ENCODE measurements at regions not wholly inside any gene's neighbourhood (a gene's known extent, or its start where the extent isn't known, plus 50 kb on each side); places are given as distances from the start of the nearest gene placed in this dataset.

- TF ChIP-seq, protein P1, sequence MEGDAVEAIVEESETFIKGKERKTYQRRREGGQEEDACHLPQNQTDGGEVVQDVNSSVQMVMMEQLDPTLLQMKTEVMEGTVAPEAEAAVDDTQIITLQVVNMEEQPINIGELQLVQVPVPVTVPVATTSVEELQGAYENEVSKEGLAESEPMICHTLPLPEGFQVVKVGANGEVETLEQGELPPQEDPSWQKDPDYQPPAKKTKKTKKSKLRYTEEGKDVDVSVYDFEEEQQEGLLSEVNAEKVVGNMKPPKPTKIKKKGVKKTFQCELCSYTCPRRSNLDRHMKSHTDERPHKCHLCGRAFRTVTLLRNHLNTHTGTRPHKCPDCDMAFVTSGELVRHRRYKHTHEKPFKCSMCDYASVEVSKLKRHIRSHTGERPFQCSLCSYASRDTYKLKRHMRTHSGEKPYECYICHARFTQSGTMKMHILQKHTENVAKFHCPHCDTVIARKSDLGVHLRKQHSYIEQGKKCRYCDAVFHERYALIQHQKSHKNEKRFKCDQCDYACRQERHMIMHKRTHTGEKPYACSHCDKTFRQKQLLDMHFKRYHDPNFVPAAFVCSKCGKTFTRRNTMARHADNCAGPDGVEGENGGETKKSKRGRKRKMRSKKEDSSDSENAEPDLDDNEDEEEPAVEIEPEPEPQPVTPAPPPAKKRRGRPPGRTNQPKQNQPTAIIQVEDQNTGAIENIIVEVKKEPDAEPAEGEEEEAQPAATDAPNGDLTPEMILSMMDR (conservative IDR thresholded peaks at IDR 0.05; ENCODE audit: low read length): no peak
- no peak for TF ChIP-seq EZH2phosphoT487 (IDR thresholded peaks at IDR 0.05; ENCODE audit: borderline replicate concordance, low read depth, low read length)
Observed at GRCh38 chr21:35906586-35906985, 153.7 kb downstream of the SETD4 start.

Data from OCI-LY7 (cell line).